Caco-2 (cell line): ENCODE measurements at regions not wholly inside any gene's neighbourhood (a gene's known extent, or its start where the extent isn't known, plus 50 kb on each side); places are given as distances from the start of the nearest gene placed in this dataset.

ENCODE experiments used
- BruUV-seq: library from RNA; stranded (reverse); fragments of 400-500 nt; replicated peaks from 2 replicates; lab custom pipeline; 2021; lab: Mats Ljungman, UMichigan
- CTCF ChIA-PET: fragments of 300-600 bp; sonication (Branson Sonifier 250); formaldehyde crosslinking; loops from one replicate; lab custom pipeline; 2022; ENCODE audit warnings: antibody characterized with exemption; lab: Charles Lee
- POLR2A ChIA-PET: fragments of 300-600 bp; sonication (Branson Sonifier 250); formaldehyde crosslinking; loops from one replicate; lab custom pipeline; 2022; ENCODE audit warnings: antibody characterized with exemption; lab: Charles Lee
- DNase-seq, 2 experiments: peaks; one replicate each; pipeline versions ENCODE4 v3.0.0 to v3.0.0-alpha.2; 2020 to 2022
- H3K27me3 ChIP-seq: replicated peaks from 2 replicates; pipeline ENCODE4 v1.6.0; 2011; ENCODE audit warnings: low read length; ENCODE audit not compliant: control insufficient read depth, insufficient read depth
- H3K36me3 ChIP-seq: 2 replicates; pipeline ENCODE4 v1.5.1; 2011; ENCODE audit warnings: low read length; ENCODE audit not compliant: control insufficient read depth, insufficient read depth
- H3K4me1 ChIP-seq: fragments of 250-450 bp; sonication (Bioruptor Pico); 2 replicates; pipeline ENCODE4 v1.5.1; 2020; ENCODE audit warnings: mild to moderate bottlenecking
- H3K4me3 ChIP-seq: 2 replicates; pipeline ENCODE4 v1.5.1; 2011; ENCODE audit warnings: low read depth, mild to moderate bottlenecking, control low read depth, low read length
- H3K9me3 ChIP-seq: fragments of 250-450 bp; sonication (Bioruptor Pico); 2 replicates; pipeline ENCODE4 v1.5.1; 2020; ENCODE audit warnings: mild to moderate bottlenecking, moderate library complexity
- H3K27ac Mint-ChIP-seq: one replicate; pipeline ENCODE4 v1.8.0; 2022; ENCODE audit warnings: mixed read lengths; ENCODE audit not compliant: unreplicated experiment
- H3K27me3 Mint-ChIP-seq: one replicate; pipeline ENCODE4 v1.8.0; 2022; ENCODE audit warnings: mixed read lengths; ENCODE audit not compliant: insufficient read depth, unreplicated experiment
- H3K36me3 Mint-ChIP-seq: one replicate; pipeline ENCODE4 v1.8.0; 2022; ENCODE audit warnings: mild to moderate bottlenecking, mixed read lengths; ENCODE audit not compliant: insufficient read depth, unreplicated experiment
- H3K4me1 Mint-ChIP-seq: one replicate; pipeline ENCODE4 v1.8.0; 2022; ENCODE audit warnings: low read depth, mixed read lengths; ENCODE audit not compliant: unreplicated experiment
- H3K4me3 Mint-ChIP-seq: one replicate; pipeline ENCODE4 v1.8.0; 2022; ENCODE audit warnings: mild to moderate bottlenecking, moderate library complexity, mixed read lengths; ENCODE audit not compliant: unreplicated experiment
- H3K9me3 Mint-ChIP-seq: one replicate; pipeline ENCODE4 v1.8.0; 2022; ENCODE audit warnings: mixed read lengths; ENCODE audit not compliant: unreplicated experiment
- CTCF ChIP-seq, 2 experiments: fragments of 200-600 bp in 1 of 2; IDR thresholded peaks; 1 replicate in 1 of 2; 2 replicates in 1 of 2; pipeline versions ENCODE4 v1.5.1 to v1.8.0; 2011 to 2022; ENCODE audit warnings: antibody characterized with exemption in 1 of 2, control low read depth in 1 of 2, inconsistent platforms in 1 of 2, low read depth in 1 of 2, low read length in 1 of 2, mild to moderate bottlenecking in 1 of 2, moderate library complexity in 1 of 2; ENCODE audit not compliant: insufficient read depth in 1 of 2, severe bottlenecking in 1 of 2, unreplicated experiment in 1 of 2
- intact Hi-C: fragments of 100-400 bp; cut with micrococcal nuclease; formaldehyde crosslinking; loops from one replicate; pipeline ENCODE4 v1.10.0; 2022; ENCODE audit not compliant: unreplicated experiment

GRCh38 chr1:63223426-63223825 lies 98.9 kb upstream of the FOXD3 start:
- Mint-ChIP-seq H3K4me1 (no peaks in the 10 kb centered on the region), H3K27ac (no peak overlapping the region)
- POLR2A ChIA-PET: no interaction called here

GRCh38 chr1:63230722-63231121 lies 91.6 kb upstream of the FOXD3 start:
- H3K4me3 Mint-ChIP-seq: no peak overlapping the region
- ChIA-PET POLR2A (no interaction called here), CTCF (no interaction called here)
- no TSS peak for BruUV-seq
- DNase-seq: no peak
- no peaks in the 10 kb centered on the region for H3K36me3 Mint-ChIP-seq
- H3K27ac Mint-ChIP-seq: no peak overlapping the region
- intact Hi-C loops: no loop called here
- no peak overlapping the region for H3K4me3 ChIP-seq
- no peaks in the 10 kb centered on the region for H3K9me3 ChIP-seq
- no peak for TF ChIP-seq CTCF (IDR thresholded peaks at IDR 0.05; ENCODE audit: insufficient read depth in 1 of 2, low read depth in 1 of 2, low read length in 1 of 2, severe bottlenecking in 1 of 2, unreplicated experiment in 1 of 2)
- no peaks in the 10 kb centered on the region for H3K4me1 Mint-ChIP-seq
- no peaks in the 10 kb centered on the region for H3K27me3 ChIP-seq
- H3K36me3 ChIP-seq: no peaks in the 10 kb centered on the region
- no peaks in the 10 kb centered on the region for H3K9me3 Mint-ChIP-seq
- H3K27me3 Mint-ChIP-seq: peaks cover 4% of the 10 kb centered on the region
- no peaks in the 10 kb centered on the region for H3K4me1 ChIP-seq

More at GRCh38 chr1:63223426-63223825, 98.9 kb upstream of the FOXD3 start:
- Mint-ChIP-seq H3K27me3 (peaks cover 10% of the 10 kb centered on the region), H3K4me3 (no peak overlapping the region), H3K36me3 (no peaks in the 10 kb centered on the region), H3K9me3 (no peaks in the 10 kb centered on the region)
- no peaks in the 10 kb centered on the region for H3K4me1 ChIP-seq
- H3K4me3 ChIP-seq: no peak overlapping the region
- no peaks in the 10 kb centered on the region for H3K9me3 ChIP-seq
- BruUV-seq: no TSS peak
- no peaks in the 10 kb centered on the region for H3K27me3 ChIP-seq
- CTCF ChIA-PET: no interaction called here
- H3K36me3 ChIP-seq: no peaks in the 10 kb centered on the region
- TF ChIP-seq CTCF (IDR thresholded peaks at IDR 0.05; ENCODE audit: insufficient read depth in 1 of 2, low read depth in 1 of 2, low read length in 1 of 2, severe bottlenecking in 1 of 2, unreplicated experiment in 1 of 2): no peak
- no peak for DNase-seq
- intact Hi-C loops: no loop called here

- Mint-ChIP-seq H3K27ac (no peak overlapping the region), H3K4me3 (no peak overlapping the region), H3K36me3 (no peaks in the 10 kb centered on the region), H3K9me3 (no peaks in the 10 kb centered on the region), H3K27me3 (no peaks in the 10 kb centered on the region), H3K4me1 (no peaks in the 10 kb centered on the region)
- Histone ChIP-seq H3K9me3 (no peaks in the 10 kb centered on the region), H3K4me1 (no peaks in the 10 kb centered on the region), H3K4me3 (no peak overlapping the region), H3K36me3 (no peaks in the 10 kb centered on the region), H3K27me3 (no peaks in the 10 kb centered on the region)
- no peak for TF ChIP-seq CTCF (IDR thresholded peaks at IDR 0.05; ENCODE audit: insufficient read depth in 1 of 2, low read depth in 1 of 2, low read length in 1 of 2, severe bottlenecking in 1 of 2, unreplicated experiment in 1 of 2)
- ChIA-PET CTCF (no interaction called here), POLR2A (no interaction called here)
- DNase-seq: no peak
- intact Hi-C loops: no loop called here
- no TSS peak for BruUV-seq
Measured at GRCh38 chr1:63238721-63239120, 83.6 kb upstream of the FOXD3 start.
